GM23248 (cell line): ENCODE measurements at regions not wholly inside any gene's neighbourhood (a gene's known extent, or its start where the extent isn't known, plus 50 kb on each side); places are given as distances from the start of the nearest gene placed in this dataset.

ENCODE experiments used
- DNase-seq: peaks from one replicate; pipeline ENCODE4 v3.0.0-alpha.2; 2015
- H2AFZ ChIP-seq: fragments of 200-600 bp; sonication (generic); 2 replicates; pipeline ENCODE4 v1.6.1; 2016; ENCODE audit warnings: antibody characterized with exemption
- H3F3A ChIP-seq: fragments of 200-600 bp; sonication (generic); 2 replicates; pipeline ENCODE4 v1.6.1; 2016; ENCODE audit warnings: mild to moderate bottlenecking, antibody characterized with exemption, mixed run types; ENCODE audit not compliant: insufficient read depth
- H3K27ac ChIP-seq: fragments of 200-600 bp; sonication (generic); 2 replicates; pipeline ENCODE4 v1.5.1; 2016; ENCODE audit warnings: mild to moderate bottlenecking
- H3K27me3 ChIP-seq: fragments of 200-600 bp; sonication (generic); replicated peaks from 2 replicates; pipeline ENCODE4 v1.6.1; 2016; ENCODE audit warnings: mild to moderate bottlenecking; ENCODE audit not compliant: insufficient read depth
- H3K36me3 ChIP-seq: fragments of 200-600 bp; sonication (generic); 2 replicates; pipeline ENCODE4 v1.6.1; 2016; ENCODE audit warnings: low read depth, mild to moderate bottlenecking
- H3K4me1 ChIP-seq: fragments of 200-600 bp; sonication (generic); 2 replicates; pipeline ENCODE4 v1.6.1; 2016; ENCODE audit warnings: mild to moderate bottlenecking; ENCODE audit not compliant: insufficient read depth
- H3K4me2 ChIP-seq: fragments of 200-600 bp; sonication (generic); one replicate; pipeline ENCODE4 v1.6.1; 2016; ENCODE audit warnings: mild to moderate bottlenecking; ENCODE audit not compliant: unreplicated experiment
- H3K4me3 ChIP-seq: fragments of 200-600 bp; sonication (generic); 2 replicates; pipeline ENCODE4 v1.5.1; 2016; ENCODE audit warnings: mild to moderate bottlenecking
- H3K79me2 ChIP-seq: fragments of 200-600 bp; sonication (generic); 2 replicates; pipeline ENCODE4 v1.6.1; 2016; ENCODE audit warnings: mild to moderate bottlenecking; ENCODE audit not compliant: insufficient read depth
- H3K9ac ChIP-seq: fragments of 200-600 bp; sonication (generic); 2 replicates; pipeline ENCODE4 v1.6.1; 2016; ENCODE audit warnings: mild to moderate bottlenecking
- H3K9me2 ChIP-seq: fragments of 200-600 bp; sonication (generic); 2 replicates; pipeline ENCODE4 v1.6.1; 2016; ENCODE audit warnings: mixed run types, mild to moderate bottlenecking, moderate library complexity; ENCODE audit not compliant: insufficient read depth
- H3K9me3 ChIP-seq: fragments of 200-600 bp; sonication (generic); one replicate; pipeline ENCODE4 v1.6.1; 2017; ENCODE audit warnings: low read depth
- H4K20me1 ChIP-seq: fragments of 200-600 bp; sonication (generic); 2 replicates; pipeline ENCODE4 v1.6.0; 2016; ENCODE audit not compliant: insufficient read depth
- EZH2 ChIP-seq: fragments of 200-600 bp; sonication (generic); IDR thresholded peaks from 2 replicates; pipeline ENCODE4 v1.6.1; 2018; ENCODE audit warnings: antibody characterized with exemption, mild to moderate bottlenecking; ENCODE audit not compliant: insufficient read depth, poor library complexity, severe bottlenecking
- EZH2phosphoT487 ChIP-seq: fragments of 200-600 bp; sonication (generic); IDR thresholded peaks from 2 replicates; pipeline ENCODE4 v1.6.1; 2018; ENCODE audit warnings: antibody characterized with exemption, moderate library complexity, mild to moderate bottlenecking, low read depth; ENCODE audit not compliant: insufficient read depth
- WGBS, 2 experiments: methylation state at CpG; one replicate each; pipeline ENCODE4 v1.1.6; 2015 to 2017; ENCODE audit warnings: low lambda C conversion rate in 2 of 2, low coverage in 1 of 2; ENCODE audit errors: missing lambda C conversion rate in 2 of 2; 5-methylcytosine and 5-hydroxymethylcytosine counted together
- in situ Hi-C: fragments of 300-500 bp; cut with MboI; formaldehyde crosslinking; loops from 2 replicates; pipeline ENCODE4 v1.15.0; 2020

GRCh38 chr11:130614591-130614990 is 166.1 kb downstream of the ADAMTS15 start:
- H3K4me3 ChIP-seq = no peak overlapping the region
- no peaks in the 10 kb centered on the region for H4K20me1 ChIP-seq
- WGBS, 2 experiments = 95 to 97% methylated on average over 3 of the region's 3 CpGs
- no peak overlapping the region for H2AFZ ChIP-seq
- H3F3A ChIP-seq = peaks cover 27% of the 10 kb centered on the region
- no peak overlapping the region for H3K9ac ChIP-seq
- in situ Hi-C loops = no loop called here
- no peaks in the 10 kb centered on the region for H3K79me2 ChIP-seq
- H3K27me3 ChIP-seq = no peaks in the 10 kb centered on the region
- no peak overlapping the region for H3K4me2 ChIP-seq
- TF ChIP-seq EZH2 = no peak
- no peak for TF ChIP-seq EZH2phosphoT487
- H3K27ac ChIP-seq = no peak overlapping the region
- H3K9me2 ChIP-seq = no peaks in the 10 kb centered on the region
- DNase-seq = no peak
- H3K4me1 ChIP-seq = peaks cover 26% of the 10 kb centered on the region
- H3K9me3 ChIP-seq = no peaks in the 10 kb centered on the region
- H3K36me3 ChIP-seq = no peaks in the 10 kb centered on the region

- in situ Hi-C loops = no loop called here
- Histone ChIP-seq H3K79me2 (no peaks in the 10 kb centered on the region), H2AFZ (no peak overlapping the region), H3F3A (peaks cover 23% of the 10 kb centered on the region), H3K9ac (no peak overlapping the region), H3K27ac (no peak overlapping the region), H3K9me2 (no peaks in the 10 kb centered on the region), H3K27me3 (peaks cover 5% of the 10 kb centered on the region; the same call in 1 of the 2 replicates), H3K4me2 (no peak overlapping the region), H3K4me1 (peaks cover 26% of the 10 kb centered on the region), H4K20me1 (no peaks in the 10 kb centered on the region), H3K4me3 (no peak overlapping the region), H3K9me3 (no peaks in the 10 kb centered on the region), H3K36me3 (no peaks in the 10 kb centered on the region)
- 49 to 52% methylated on average over 3 of the region's 3 CpGs for WGBS, 2 experiments
- TF ChIP-seq EZH2 (no peak), EZH2phosphoT487 (no peak)
- DNase-seq = no peak
These were observed 167.1 kb downstream of the ADAMTS15 start for GRCh38 chr11:130615561-130615960.

- in situ Hi-C loops = no loop called here
- H3K9me3 ChIP-seq = no peaks in the 10 kb centered on the region
- WGBS, 2 experiments = 86 to 89% methylated on average over 3 of the region's 3 CpGs
These were observed 168.1 kb downstream of the ADAMTS15 start for GRCh38 chr11:130616573-130616972.

GRCh38 chr11:130617001-130617400 is 168.6 kb downstream of the ADAMTS15 start:
- peaks cover 10% of the 10 kb centered on the region; the same call in 1 of the 2 replicates for H3F3A ChIP-seq
- in situ Hi-C loops = no loop called here
- H3K4me2 ChIP-seq = no peak overlapping the region
- H3K79me2 ChIP-seq = no peaks in the 10 kb centered on the region
- H3K27me3 ChIP-seq = peaks cover 5% of the 10 kb centered on the region; the same call in 1 of the 2 replicates
- H3K9ac ChIP-seq = no peak overlapping the region
- no peaks in the 10 kb centered on the region for H4K20me1 ChIP-seq
- no peak for DNase-seq
- no peak overlapping the region for H3K27ac ChIP-seq
- H3K36me3 ChIP-seq = no peaks in the 10 kb centered on the region
- no peaks in the 10 kb centered on the region for H3K9me2 ChIP-seq
- 96% methylated on average over 5 of the region's 5 CpGs for WGBS, 2 experiments
- TF ChIP-seq EZH2 = no peak
- TF ChIP-seq EZH2phosphoT487 = no peak
- no peak overlapping the region for H3K4me3 ChIP-seq
- peaks cover 14% of the 10 kb centered on the region for H3K4me1 ChIP-seq
- H3K9me3 ChIP-seq = no peaks in the 10 kb centered on the region
- H2AFZ ChIP-seq = no peak overlapping the region

More at GRCh38 chr11:130616573-130616972, 168.1 kb downstream of the ADAMTS15 start:
- DNase-seq = no peak
- peaks cover 5% of the 10 kb centered on the region; the same call in 1 of the 2 replicates for H3K27me3 ChIP-seq
- H3K4me2 ChIP-seq = no peak overlapping the region
- no peaks in the 10 kb centered on the region for H3K9me2 ChIP-seq
- peaks cover 17% of the 10 kb centered on the region for H3K4me1 ChIP-seq
- H3K36me3 ChIP-seq = no peaks in the 10 kb centered on the region
- H4K20me1 ChIP-seq = no peaks in the 10 kb centered on the region
- no peak overlapping the region for H3K9ac ChIP-seq
- no peak for TF ChIP-seq EZH2
- no peak for TF ChIP-seq EZH2phosphoT487
- peaks cover 13% of the 10 kb centered on the region for H3F3A ChIP-seq
- H3K79me2 ChIP-seq = no peaks in the 10 kb centered on the region
- no peak overlapping the region for H3K27ac ChIP-seq
- H2AFZ ChIP-seq = no peak overlapping the region
- H3K4me3 ChIP-seq = no peak overlapping the region

- WGBS, 2 experiments = 86 to 94% methylated on average over 4 of the region's 4 CpGs
- Histone ChIP-seq H3K79me2 (no peaks in the 10 kb centered on the region), H3F3A (no peaks in the 10 kb centered on the region), H3K9ac (no peak overlapping the region), H3K27ac (no peak overlapping the region), H3K9me3 (no peaks in the 10 kb centered on the region), H3K4me2 (no peak overlapping the region), H3K4me1 (no peaks in the 10 kb centered on the region), H3K36me3 (no peaks in the 10 kb centered on the region), H4K20me1 (no peaks in the 10 kb centered on the region), H2AFZ (no peak overlapping the region), H3K9me2 (no peaks in the 10 kb centered on the region), H3K27me3 (peaks cover 5% of the 10 kb centered on the region; the same call in 1 of the 2 replicates), H3K4me3 (no peak overlapping the region)
- no peak for TF ChIP-seq EZH2phosphoT487
- TF ChIP-seq EZH2 = no peak
- in situ Hi-C loops = no loop called here
- DNase-seq = no peak
These were observed 172.1 kb downstream of the ADAMTS15 start for GRCh38 chr11:130620548-130620947.
